Occipital lobe (tissue), 1 donor: ENCODE measurements at regions not wholly inside any gene's neighbourhood (a gene's known extent, or its start where the extent isn't known, plus 50 kb on each side); places are given as distances from the start of the nearest gene placed in this dataset.
"Not testable (repeated sequence)": the region's sequence is repeated elsewhere in the genome, so short reads cannot be mapped to it uniquely, and the experiment has no call there.

Experiments
- DNase-seq: peaks from one replicate; lab custom pipeline; 2025; lab: John Stamatoyannopoulos, UW

DNA sequence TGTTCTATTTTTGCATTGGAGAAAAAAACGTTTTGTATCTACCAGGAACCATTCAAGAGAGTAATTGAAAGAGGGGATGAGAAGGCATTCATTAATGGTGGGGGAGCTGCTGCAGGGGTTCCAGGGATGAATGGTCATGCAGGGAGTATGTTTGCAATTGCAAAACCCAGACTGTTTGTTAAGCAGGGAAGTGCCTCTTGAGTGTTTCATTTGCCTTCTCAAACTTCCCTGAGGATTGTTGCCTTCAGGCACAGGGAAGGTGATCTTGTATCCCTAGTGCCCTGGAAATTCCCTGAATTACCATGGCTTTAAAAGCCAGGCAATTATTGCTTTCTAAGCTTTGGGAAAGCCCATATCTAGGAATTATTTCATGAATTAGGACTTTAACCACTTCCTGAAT, 172.7 kb upstream of the NLGN4Y start:
- no peak for DNase-seq

GRCh38 chrY:14356154-14356553, 168.2 kb upstream of the NLGN4Y start:
- no peak for DNase-seq

DNA sequence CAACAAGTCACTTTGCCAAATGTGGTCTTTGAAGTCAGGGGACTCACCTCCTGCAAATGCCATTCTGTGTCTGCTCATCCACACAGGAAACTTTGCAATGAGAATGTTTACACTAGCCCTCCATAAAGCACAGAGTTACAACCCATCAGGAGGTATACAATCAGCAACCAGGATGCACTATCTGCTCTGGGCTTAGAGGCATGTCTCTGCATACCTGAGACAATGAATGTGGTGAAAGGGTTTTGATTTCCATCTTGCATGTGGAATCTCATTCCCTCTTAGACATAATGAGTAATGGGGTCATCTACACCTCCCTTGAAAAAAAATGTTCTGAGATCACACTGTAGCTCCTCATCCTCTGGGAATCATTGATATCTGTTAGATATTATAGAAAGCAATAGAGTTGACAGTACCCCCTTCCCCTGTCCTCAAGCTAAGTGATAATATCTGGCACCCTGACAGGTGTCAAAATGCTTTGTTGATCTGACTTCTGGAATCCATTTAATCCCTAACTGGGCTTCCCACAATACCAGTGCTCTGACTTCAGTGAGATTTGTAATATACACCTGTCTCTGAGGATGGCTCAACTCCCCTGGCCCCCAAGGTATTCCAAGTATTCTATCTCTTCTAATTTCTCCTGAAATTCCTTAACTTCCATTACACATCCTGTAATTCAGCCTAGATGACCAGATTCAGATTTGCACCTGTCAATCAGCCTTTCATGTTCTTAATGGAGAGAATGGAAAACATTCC, 163.4 kb upstream of the NLGN4Y start:
- DNase-seq: no peak

DNA sequence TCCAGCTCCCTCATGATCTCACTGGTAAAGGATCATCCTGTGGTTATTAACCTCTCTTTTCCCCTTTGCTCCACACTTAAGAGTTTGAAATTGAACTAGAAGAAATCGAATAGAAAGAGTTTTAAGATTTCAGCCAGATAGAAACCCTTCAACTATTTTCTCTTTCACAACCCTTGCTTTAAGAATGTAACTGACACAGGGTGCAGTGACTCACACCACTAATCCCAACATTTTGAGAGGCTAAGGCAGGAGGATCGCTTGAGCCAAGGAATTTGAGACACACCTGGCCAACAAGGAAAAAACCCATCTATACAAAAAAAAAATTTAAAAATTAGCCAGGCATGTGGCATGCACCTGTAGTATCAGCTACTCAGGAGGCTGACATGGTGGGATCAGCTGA, 150.7 kb upstream of the NLGN4Y start:
- no peak for DNase-seq

- no peak for DNase-seq
Measured at GRCh38 chrY:14378217-14378616, 146.1 kb upstream of the NLGN4Y start.

DNA sequence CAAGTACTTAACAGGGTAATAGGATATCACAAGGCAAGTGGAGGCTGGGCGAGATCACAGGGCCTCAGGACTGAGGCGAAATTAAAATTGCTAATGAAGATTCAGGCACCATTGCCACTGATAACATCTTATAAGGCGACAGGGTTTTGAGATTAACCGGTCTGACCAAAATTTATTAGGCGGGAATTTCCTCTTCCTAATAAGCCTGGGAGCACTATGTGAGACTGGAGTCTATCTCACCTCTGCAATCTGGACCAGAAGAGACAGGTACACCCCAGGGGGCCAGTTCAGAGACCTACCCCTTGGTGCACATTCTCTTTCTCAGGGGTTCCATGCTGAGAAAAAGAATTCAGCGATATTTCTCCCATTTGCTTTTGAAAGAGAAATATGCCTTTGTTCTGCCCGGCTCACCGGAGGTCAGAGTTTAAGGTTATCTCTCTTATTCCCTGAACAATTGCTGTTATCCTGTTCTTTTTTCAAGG, 113.7 kb upstream of the NLGN4Y start:
- not testable (repeated sequence) for DNase-seq

- no peak for DNase-seq
Measured at GRCh38 chrY:14411334-14411733, 113.0 kb upstream of the NLGN4Y start.

DNA sequence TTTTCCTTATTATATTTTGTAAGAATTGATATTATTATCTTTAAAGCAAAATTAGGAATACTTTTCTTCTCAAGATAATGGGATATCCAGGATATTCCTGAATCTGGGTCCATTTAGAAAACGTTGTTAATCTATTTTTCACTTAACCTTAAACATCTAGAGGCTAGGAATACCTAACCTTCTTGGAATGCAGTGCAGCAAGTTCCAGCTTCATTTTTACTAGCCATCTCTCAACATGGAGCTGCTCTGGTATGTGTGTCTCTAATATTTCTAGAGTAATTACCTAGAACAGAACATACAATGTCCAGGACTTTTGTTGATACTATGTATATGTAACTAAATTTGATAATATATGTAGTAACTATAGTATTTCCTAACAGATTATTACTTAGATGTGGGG, 87.8 kb upstream of the NLGN4Y start:
- DNase-seq: no peak

DNA sequence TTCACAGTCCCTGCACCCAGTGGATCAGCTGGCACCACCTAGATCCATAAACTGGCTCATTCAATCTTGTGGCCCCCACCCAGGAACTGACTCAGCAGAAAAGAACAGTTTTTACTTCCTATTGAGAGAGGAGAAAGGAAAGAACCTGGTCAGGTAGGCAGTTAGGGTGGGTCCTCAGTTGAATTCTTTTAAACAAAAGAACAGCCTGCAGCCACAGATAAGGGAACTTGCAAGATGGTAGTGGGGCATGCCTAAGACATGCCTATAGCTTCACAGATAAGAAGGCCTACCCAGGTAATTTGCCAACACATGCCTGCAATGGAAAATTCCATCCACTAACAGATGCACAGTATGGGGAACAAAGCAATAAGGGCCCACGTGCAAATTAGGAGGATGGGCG, 86.7 kb upstream of the NLGN4Y start:
- no peak for DNase-seq

DNA sequence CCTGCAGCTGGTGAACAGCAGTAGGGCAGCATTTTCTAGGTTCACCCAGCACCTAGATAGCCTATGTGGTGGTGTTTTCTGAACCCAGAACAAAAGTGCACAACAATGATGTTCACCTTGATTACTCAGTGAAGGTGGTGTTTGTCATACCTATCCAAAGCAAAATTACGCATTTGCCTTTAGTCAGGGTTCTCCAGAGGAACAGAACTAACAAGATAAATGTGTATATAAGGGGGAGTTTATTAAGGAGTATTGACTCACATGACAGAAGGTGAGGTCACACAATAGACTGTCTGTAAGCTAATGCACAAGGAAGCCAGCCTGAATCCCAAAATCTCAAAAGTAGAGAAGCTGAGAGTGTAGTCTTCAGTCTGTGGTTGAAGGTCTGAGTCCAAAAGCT, 85.9 kb upstream of the NLGN4Y start:
- DNase-seq: no peak

- no peak for DNase-seq
Measured at GRCh38 chrY:14444550-14444949, 79.8 kb upstream of the NLGN4Y start.

DNA sequence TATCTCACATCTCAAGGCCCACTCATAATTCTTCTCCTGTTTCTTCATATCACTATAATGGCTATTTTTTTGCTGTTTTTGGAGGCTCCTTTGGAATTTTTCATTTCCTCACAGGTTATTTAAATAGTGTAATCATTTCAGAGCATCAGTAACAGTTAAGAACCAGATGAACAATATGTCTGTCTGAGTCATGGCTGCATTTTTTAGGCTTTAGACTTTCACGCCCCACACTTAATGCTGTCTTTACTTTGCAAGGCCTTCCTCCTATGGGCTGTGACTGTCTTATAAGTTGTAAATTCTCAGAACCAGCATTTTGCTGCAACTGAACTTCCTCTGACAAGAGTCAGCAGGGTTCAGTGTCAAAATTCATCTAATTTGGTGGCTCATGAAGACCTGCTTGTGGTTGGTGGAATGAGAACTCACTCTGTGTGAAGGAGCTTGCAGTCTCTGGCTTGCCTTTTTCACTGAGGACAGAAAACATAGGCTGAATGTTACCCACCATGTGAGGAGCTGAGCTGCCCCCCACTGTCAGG, 56.1 kb upstream of the NLGN4Y start:
- no peak for DNase-seq

- no peak for DNase-seq
Measured at GRCh38 chrY:14472421-14472820, 51.9 kb upstream of the NLGN4Y start.

GRCh38 chrY:14473320-14473719, 51.0 kb upstream of the NLGN4Y start:
- no peak for DNase-seq
